SK-N-SH (cell line): ENCODE measurements at regions not wholly inside any gene's neighbourhood (a gene's known extent, or its start where the extent isn't known, plus 50 kb on each side); places are given as distances from the start of the nearest gene placed in this dataset.

Experiments
- JUND ChIP-seq: IDR thresholded peaks from 2 replicates; pipeline ENCODE4 v1.4.0; 2012
- MXI1 ChIP-seq: IDR thresholded peaks from 2 replicates; pipeline ENCODE4 v1.6.1; 2012; ENCODE audit warnings: mild to moderate bottlenecking, low read depth, low read length, improper control_type of control experiment
- RCOR1 ChIP-seq: fragments of 150-350 bp; IDR thresholded peaks from 2 replicates; pipeline ENCODE4 v1.6.1; 2017; ENCODE audit warnings: antibody characterized with exemption, low read length
- RXRA ChIP-seq: IDR thresholded peaks from 2 replicates; pipeline ENCODE4 v1.4.0; 2012; ENCODE audit warnings: low read depth, mild to moderate bottlenecking, borderline replicate concordance
- SIN3A ChIP-seq: IDR thresholded peaks from 2 replicates; pipeline ENCODE4 v1.6.1; 2012; ENCODE audit warnings: low read depth, mild to moderate bottlenecking, low read length, moderate library complexity, borderline replicate concordance
- TAF1 ChIP-seq: IDR thresholded peaks from 2 replicates; pipeline ENCODE4 v1.6.1; 2012; ENCODE audit warnings: low read depth, mild to moderate bottlenecking, low read length, moderate library complexity, borderline replicate concordance
- TF ChIP-seq, protein P1 (sequence below): fragments of 200-600 bp; sonication (generic); IDR thresholded peaks from 2 replicates; pipeline ENCODE4 v1.6.1; 2017; ENCODE audit warnings: antibody characterized with exemption, mild to moderate bottlenecking, moderate library complexity
- TF ChIP-seq, protein P2 (sequence below): fragments of 150-350 bp; IDR thresholded peaks from 2 replicates; pipeline ENCODE4 v1.6.1; 2017; ENCODE audit warnings: antibody characterized with exemption, low read length, low read depth, borderline replicate concordance

DNA sequence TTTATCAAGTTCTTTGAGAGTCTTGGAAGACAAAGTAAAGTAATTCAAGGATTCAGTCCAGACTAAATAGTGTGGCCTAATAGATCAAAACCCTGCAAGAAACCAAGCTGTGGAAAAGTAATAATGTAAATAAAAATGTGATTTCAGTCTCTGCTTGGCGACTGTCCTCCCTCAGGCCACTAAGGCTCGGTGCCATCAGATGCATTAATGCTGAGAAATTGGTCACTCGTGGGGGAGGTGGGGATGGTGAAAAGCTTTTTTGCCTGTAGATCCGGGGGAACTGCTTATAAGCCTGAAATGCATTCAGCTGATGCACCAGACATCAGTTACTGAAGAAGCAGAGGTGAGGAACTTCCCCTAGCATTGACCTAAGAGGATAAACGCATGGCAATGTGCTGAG lies 182.6 kb upstream of the TBX20 start:
- TF ChIP-seq, protein P1, sequence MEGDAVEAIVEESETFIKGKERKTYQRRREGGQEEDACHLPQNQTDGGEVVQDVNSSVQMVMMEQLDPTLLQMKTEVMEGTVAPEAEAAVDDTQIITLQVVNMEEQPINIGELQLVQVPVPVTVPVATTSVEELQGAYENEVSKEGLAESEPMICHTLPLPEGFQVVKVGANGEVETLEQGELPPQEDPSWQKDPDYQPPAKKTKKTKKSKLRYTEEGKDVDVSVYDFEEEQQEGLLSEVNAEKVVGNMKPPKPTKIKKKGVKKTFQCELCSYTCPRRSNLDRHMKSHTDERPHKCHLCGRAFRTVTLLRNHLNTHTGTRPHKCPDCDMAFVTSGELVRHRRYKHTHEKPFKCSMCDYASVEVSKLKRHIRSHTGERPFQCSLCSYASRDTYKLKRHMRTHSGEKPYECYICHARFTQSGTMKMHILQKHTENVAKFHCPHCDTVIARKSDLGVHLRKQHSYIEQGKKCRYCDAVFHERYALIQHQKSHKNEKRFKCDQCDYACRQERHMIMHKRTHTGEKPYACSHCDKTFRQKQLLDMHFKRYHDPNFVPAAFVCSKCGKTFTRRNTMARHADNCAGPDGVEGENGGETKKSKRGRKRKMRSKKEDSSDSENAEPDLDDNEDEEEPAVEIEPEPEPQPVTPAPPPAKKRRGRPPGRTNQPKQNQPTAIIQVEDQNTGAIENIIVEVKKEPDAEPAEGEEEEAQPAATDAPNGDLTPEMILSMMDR: no peak
- TF ChIP-seq MXI1 (peak; percentile 41; the same call in 1 of the 2 replicates), RCOR1 (peak; percentile 43; the same call in 1 of the 2 replicates), SIN3A (no peak), JUND (no peak), RXRA (no peak), TAF1 (no peak)
- TF ChIP-seq, protein P2, sequence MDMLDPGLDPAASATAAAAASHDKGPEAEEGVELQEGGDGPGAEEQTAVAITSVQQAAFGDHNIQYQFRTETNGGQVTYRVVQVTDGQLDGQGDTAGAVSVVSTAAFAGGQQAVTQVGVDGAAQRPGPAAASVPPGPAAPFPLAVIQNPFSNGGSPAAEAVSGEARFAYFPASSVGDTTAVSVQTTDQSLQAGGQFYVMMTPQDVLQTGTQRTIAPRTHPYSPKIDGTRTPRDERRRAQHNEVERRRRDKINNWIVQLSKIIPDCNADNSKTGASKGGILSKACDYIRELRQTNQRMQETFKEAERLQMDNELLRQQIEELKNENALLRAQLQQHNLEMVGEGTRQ: no peak
